Fibroblast of skin of right quadriceps (primary cell): ENCODE measurements at regions not wholly inside any gene's neighbourhood (a gene's known extent, or its start where the extent isn't known, plus 50 kb on each side); places are given as distances from the start of the nearest gene placed in this dataset.

ENCODE experiments used
- DNase-seq: peaks from one replicate; pipeline ENCODE4 v3.0.0-alpha.2; 2013

GRCh38 chr9:108083160-108083750, 593.7 kb upstream of the KLF4 start:
- no peak for DNase-seq

- no peak for DNase-seq
These were observed 591.5 kb upstream of the KLF4 start for GRCh38 chr9:108081112-108081511.

GRCh38 chr9:108080285-108080684, 590.7 kb upstream of the KLF4 start:
- no peak for DNase-seq

GRCh38 chr9:108078811-108079210, 589.2 kb upstream of the KLF4 start:
- DNase-seq, result no peak

- DNase-seq, result no peak
These were observed 588.8 kb upstream of the KLF4 start for GRCh38 chr9:108078375-108078774.

- no peak for DNase-seq
These were observed 588.0 kb upstream of the KLF4 start for GRCh38 chr9:108077556-108077955.

GRCh38 chr9:108074900-108075299, 585.3 kb upstream of the KLF4 start:
- no peak for DNase-seq

- DNase-seq, result no peak
These were observed 584.3 kb upstream of the KLF4 start for GRCh38 chr9:108073823-108074222.

GRCh38 chr9:108072740-108073139, 583.2 kb upstream of the KLF4 start:
- no peak for DNase-seq

- no peak for DNase-seq
These were observed 581.3 kb upstream of the KLF4 start for GRCh38 chr9:108070861-108071260.

GRCh38 chr9:108069991-108070390, 580.4 kb upstream of the KLF4 start:
- DNase-seq, result no peak

GRCh38 chr9:108062680-108063079, 573.1 kb upstream of the KLF4 start:
- DNase-seq, result no peak

- no peak for DNase-seq
These were observed 570.6 kb upstream of the KLF4 start for GRCh38 chr9:108060175-108060574.

- no peak for DNase-seq
These were observed 568.7 kb upstream of the KLF4 start for GRCh38 chr9:108058135-108058814.

- DNase-seq, result peak; percentile 95
These were observed 568.0 kb upstream of the KLF4 start for GRCh38 chr9:108057421-108058134.

- peak; percentile 87 for DNase-seq
These were observed 567.3 kb upstream of the KLF4 start for GRCh38 chr9:108056805-108057386.

- DNase-seq, result peak; percentile 58
These were observed 566.7 kb upstream of the KLF4 start for GRCh38 chr9:108056084-108056804.

- DNase-seq, result no peak
These were observed 564.6 kb upstream of the KLF4 start for GRCh38 chr9:108054131-108054630.

GRCh38 chr9:108053555-108054061, 564.0 kb upstream of the KLF4 start:
- DNase-seq, result peak; percentile 82

- peak; percentile 30 for DNase-seq
These were observed 563.0 kb upstream of the KLF4 start for GRCh38 chr9:108052431-108053080.

GRCh38 chr9:108050894-108051293, 561.3 kb upstream of the KLF4 start:
- no peak for DNase-seq
